Stimulated activated naive CD8-positive, alpha-beta T cell treated with anti-CD3 and anti-CD28 coated beads, Interleukin-15, Interleukin-2, amounts not matched to agents 100 ng/mL and 50 ng/mL, for 24 hours (primary cell): ENCODE measurements at regions not wholly inside any gene's neighbourhood (a gene's known extent, or its start where the extent isn't known, plus 50 kb on each side); places are given as distances from the start of the nearest gene placed in this dataset.
"Not testable (repeated sequence)": the region's sequence is repeated elsewhere in the genome, so short reads cannot be mapped to it uniquely, and the experiment has no call there.

Experiments used
- H3K27ac Mint-ChIP-seq: one replicate; pipeline ENCODE4 v1.8.0; 2021; ENCODE audit warnings: mild to moderate bottlenecking, mixed read lengths
- H3K27me3 Mint-ChIP-seq: one replicate; pipeline ENCODE4 v1.8.0; 2021; ENCODE audit warnings: mixed read lengths
- H3K36me3 Mint-ChIP-seq: one replicate; pipeline ENCODE4 v1.8.0; 2021; ENCODE audit warnings: low read depth, mixed read lengths
- H3K4me1 Mint-ChIP-seq: one replicate; pipeline ENCODE4 v1.8.0; 2021; ENCODE audit warnings: low read depth, mixed read lengths
- H3K4me3 Mint-ChIP-seq: one replicate; pipeline ENCODE4 v1.8.0; 2021; ENCODE audit warnings: mild to moderate bottlenecking, mixed read lengths
- H3K9me3 Mint-ChIP-seq: one replicate; pipeline ENCODE4 v1.8.0; 2021; ENCODE audit warnings: mixed read lengths

DNA sequence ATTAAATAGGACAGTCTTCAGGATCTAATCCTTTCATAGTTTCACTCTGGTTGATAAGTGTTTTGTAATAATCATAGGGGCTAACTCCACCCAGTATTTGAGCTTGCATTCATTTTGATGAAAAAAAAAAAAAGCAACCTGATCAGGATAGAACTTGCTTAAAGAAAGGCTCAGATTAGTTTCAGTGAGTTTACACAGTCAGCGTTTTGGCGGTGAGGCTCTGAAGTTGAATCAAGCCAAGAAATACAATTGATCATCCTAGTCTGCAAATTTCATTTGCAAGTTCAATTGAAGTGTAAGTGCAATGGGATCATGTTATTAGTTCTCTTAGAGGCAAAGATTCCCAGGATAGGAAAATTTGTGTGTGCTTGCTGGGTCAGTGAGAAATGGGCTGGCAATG is 159.7 kb upstream of the ELL2 start:
- Mint-ChIP-seq H3K9me3 (no peaks in the 10 kb centered on the region), H3K36me3 (no peaks in the 10 kb centered on the region), H3K4me3 (no peak overlapping the region), H3K27me3 (peaks cover 20% of the 10 kb centered on the region), H3K4me1 (no peaks in the 10 kb centered on the region), H3K27ac (no peak overlapping the region)

- peaks cover 6% of the 10 kb centered on the region for H3K4me1 Mint-ChIP-seq
- no peak overlapping the region for H3K27ac Mint-ChIP-seq
- no peak overlapping the region for H3K4me3 Mint-ChIP-seq
- H3K9me3 Mint-ChIP-seq = no peaks in the 10 kb centered on the region
- no peaks in the 10 kb centered on the region for H3K36me3 Mint-ChIP-seq
- H3K27me3 Mint-ChIP-seq = peaks cover 15% of the 10 kb centered on the region
Observed at GRCh38 chr5:96120120-96120519, 158.5 kb upstream of the ELL2 start.

- Mint-ChIP-seq H3K36me3 (no peaks in the 10 kb centered on the region), H3K9me3 (no peaks in the 10 kb centered on the region), H3K27ac (no peak overlapping the region), H3K4me1 (peaks cover 26% of the 10 kb centered on the region), H3K27me3 (peaks cover 5% of the 10 kb centered on the region), H3K4me3 (no peak overlapping the region)
Observed at GRCh38 chr5:96117771-96118651, 156.4 kb upstream of the ELL2 start.

- Mint-ChIP-seq H3K27ac (no peak overlapping the region), H3K4me1 (peaks cover 28% of the 10 kb centered on the region), H3K27me3 (peaks cover 9% of the 10 kb centered on the region), H3K36me3 (no peaks in the 10 kb centered on the region), H3K4me3 (no peak overlapping the region), H3K9me3 (no peaks in the 10 kb centered on the region)
Observed at GRCh38 chr5:96115147-96115807, 153.6 kb upstream of the ELL2 start.

- Mint-ChIP-seq H3K36me3 (no peaks in the 10 kb centered on the region), H3K27me3 (peaks cover 9% of the 10 kb centered on the region), H3K4me1 (peaks cover 31% of the 10 kb centered on the region), H3K27ac (no peak overlapping the region), H3K9me3 (no peaks in the 10 kb centered on the region), H3K4me3 (no peak overlapping the region)
Observed at GRCh38 chr5:96114736-96115135, 153.1 kb upstream of the ELL2 start.

DNA sequence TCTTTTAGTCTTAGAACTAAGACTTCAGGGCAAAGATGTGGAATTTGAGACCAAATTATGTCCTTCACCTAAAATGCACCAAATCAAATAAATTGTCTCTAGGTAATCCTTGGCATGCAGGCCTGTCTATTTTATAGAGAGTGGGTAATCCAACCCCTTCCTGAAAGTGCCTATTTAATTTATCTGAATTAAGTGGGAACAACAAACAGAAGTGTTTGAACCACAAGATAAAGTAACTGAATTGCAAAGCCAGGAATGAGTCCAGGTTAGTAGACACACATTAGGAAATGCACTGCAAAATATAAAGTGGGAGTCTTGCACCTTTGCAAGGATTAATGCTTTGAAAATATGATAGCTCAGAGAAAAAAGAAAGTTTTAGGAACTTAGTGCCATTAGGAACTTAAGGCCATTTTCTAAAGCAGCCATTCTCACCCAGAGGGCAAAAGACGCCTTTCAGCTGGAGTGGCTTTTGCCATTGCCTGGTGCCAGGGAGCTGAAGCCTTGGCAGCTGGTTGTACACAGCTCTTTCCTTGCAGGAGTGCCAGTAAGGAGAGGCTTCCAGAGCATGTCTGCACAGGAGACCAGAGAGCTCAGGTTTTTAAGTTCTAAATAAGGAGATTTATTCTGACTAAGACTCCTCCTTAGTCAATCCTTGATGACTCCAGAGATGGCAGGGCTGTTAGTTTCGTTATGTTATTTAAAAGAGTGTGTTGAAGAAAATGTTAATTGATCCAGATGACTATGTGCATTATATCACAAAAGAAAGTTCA is 151.7 kb upstream of the ELL2 start:
- Mint-ChIP-seq H3K36me3 (no peaks in the 10 kb centered on the region), H3K4me1 (peaks cover 31% of the 10 kb centered on the region), H3K27me3 (peaks cover 13% of the 10 kb centered on the region), H3K27ac (no peak overlapping the region), H3K9me3 (no peaks in the 10 kb centered on the region), H3K4me3 (no peak overlapping the region)

GRCh38 chr5:96112703-96113102 is 151.1 kb upstream of the ELL2 start:
- Mint-ChIP-seq H3K27ac (no peak overlapping the region), H3K9me3 (no peaks in the 10 kb centered on the region), H3K36me3 (no peaks in the 10 kb centered on the region), H3K27me3 (peaks cover 11% of the 10 kb centered on the region), H3K4me3 (no peak overlapping the region), H3K4me1 (peaks cover 31% of the 10 kb centered on the region)

GRCh38 chr5:96112123-96112670 is 150.5 kb upstream of the ELL2 start:
- no peaks in the 10 kb centered on the region for H3K9me3 Mint-ChIP-seq
- peaks cover 31% of the 10 kb centered on the region for H3K4me1 Mint-ChIP-seq
- no peaks in the 10 kb centered on the region for H3K36me3 Mint-ChIP-seq
- no peak overlapping the region for H3K27ac Mint-ChIP-seq
- no peak overlapping the region for H3K4me3 Mint-ChIP-seq
- H3K27me3 Mint-ChIP-seq = peaks cover 9% of the 10 kb centered on the region

DNA sequence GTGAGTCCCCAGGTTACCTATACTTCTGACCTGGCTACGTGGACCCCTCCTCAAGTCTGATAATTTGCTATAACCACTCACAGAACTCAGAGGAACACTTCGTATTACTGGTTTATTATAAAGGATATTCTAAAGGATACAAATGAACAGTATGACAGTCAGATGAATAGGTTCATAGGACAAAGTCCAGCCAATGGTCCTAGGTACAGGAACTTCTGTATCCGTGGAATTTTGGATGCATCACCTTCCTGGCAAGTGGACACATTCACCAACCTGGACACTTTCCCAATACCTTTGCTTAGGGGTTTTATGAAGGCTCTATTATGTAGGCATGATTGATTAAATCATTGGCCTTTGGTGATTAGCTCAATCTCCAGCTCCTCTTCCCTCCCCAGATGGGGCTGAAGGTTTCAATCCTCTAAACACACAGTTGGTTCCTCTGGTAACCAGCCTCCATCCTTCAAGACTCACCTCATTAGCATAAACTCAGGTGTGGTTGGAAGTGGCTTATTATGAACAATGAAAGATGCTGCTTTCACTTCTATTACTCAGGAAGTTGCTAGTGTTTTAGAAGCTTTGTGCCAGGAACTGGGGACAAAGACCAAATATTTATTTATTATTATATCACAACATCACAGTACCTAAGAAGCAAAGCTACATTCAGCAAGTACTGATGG is 149.6 kb upstream of the ELL2 start:
- Mint-ChIP-seq H3K27me3 (peaks cover 9% of the 10 kb centered on the region), H3K4me3 (no peak overlapping the region), H3K27ac (no peak overlapping the region), H3K36me3 (no peaks in the 10 kb centered on the region), H3K4me1 (peaks cover 31% of the 10 kb centered on the region), H3K9me3 (no peaks in the 10 kb centered on the region)

DNA sequence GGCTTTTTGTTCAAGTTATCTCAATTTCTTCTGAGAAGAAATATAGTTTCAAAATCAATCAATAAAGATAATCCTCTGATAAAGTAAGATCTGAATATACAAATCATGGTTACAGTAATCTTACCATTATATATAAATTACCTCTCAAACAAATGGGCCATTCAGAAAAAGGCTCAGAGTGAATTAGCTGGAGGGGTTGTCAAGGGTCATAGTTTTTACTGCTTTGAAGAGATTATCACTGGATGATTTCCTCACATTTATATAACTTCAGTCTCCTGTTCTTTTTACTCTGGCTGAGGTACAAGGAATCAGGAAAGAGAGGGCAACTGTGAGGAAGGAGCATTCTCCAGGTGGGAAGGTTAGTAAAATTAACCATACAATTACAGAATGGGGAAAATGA is 148.6 kb upstream of the ELL2 start:
- Mint-ChIP-seq H3K4me1 (peaks cover 27% of the 10 kb centered on the region), H3K4me3 (no peak overlapping the region), H3K36me3 (no peaks in the 10 kb centered on the region), H3K27ac (no peak overlapping the region), H3K9me3 (peaks cover 3% of the 10 kb centered on the region), H3K27me3 (peaks cover 13% of the 10 kb centered on the region)

DNA sequence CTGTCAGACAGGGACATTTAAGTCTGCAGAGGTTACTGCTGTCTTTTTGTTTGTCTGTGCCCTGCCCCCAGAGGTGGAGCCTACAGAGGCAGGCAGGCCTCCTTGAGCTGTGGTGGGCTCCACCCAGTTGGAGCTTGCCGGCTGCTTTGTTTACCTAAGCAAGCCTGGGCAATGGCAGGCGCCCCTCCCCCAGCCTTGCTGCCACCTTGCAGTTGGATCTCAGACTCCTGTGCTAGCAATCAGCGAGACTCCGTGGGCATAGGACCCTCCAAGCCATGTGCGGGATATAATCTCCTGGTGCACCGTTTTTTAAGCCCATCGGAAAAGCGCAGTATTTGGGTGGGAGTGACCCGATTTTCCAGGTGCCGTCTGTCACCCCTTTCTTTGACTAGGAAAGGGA is 147.0 kb upstream of the ELL2 start:
- not testable (repeated sequence) for H3K27ac Mint-ChIP-seq, H3K4me3 Mint-ChIP-seq, H3K9me3 Mint-ChIP-seq, H3K36me3 Mint-ChIP-seq
- Mint-ChIP-seq H3K4me1 (peaks cover 10% of the 10 kb centered on the region), H3K27me3 (peaks cover 15% of the 10 kb centered on the region)

- H3K9me3 Mint-ChIP-seq, H3K36me3 Mint-ChIP-seq, H3K4me3 Mint-ChIP-seq, H3K4me1 Mint-ChIP-seq, H3K27me3 Mint-ChIP-seq, H3K27ac Mint-ChIP-seq: not testable (repeated sequence)
Observed at GRCh38 chr5:96103829-96104228, 142.2 kb upstream of the ELL2 start.

GRCh38 chr5:96101358-96102089 is 139.9 kb upstream of the ELL2 start:
- Mint-ChIP-seq H3K36me3 (no peaks in the 10 kb centered on the region), H3K4me3 (no peak overlapping the region), H3K4me1 (no peaks in the 10 kb centered on the region), H3K27me3 (peaks cover 6% of the 10 kb centered on the region), H3K9me3 (peaks cover 7% of the 10 kb centered on the region), H3K27ac (no peak overlapping the region)

- not testable (repeated sequence) for H3K4me3 Mint-ChIP-seq, H3K9me3 Mint-ChIP-seq, H3K27ac Mint-ChIP-seq, H3K27me3 Mint-ChIP-seq, H3K4me1 Mint-ChIP-seq, H3K36me3 Mint-ChIP-seq
Observed at GRCh38 chr5:96097488-96097887, 135.8 kb upstream of the ELL2 start.
